HG03103 (cell line): ENCODE measurements at regions not wholly inside any gene's neighbourhood (a gene's known extent, or its start where the extent isn't known, plus 50 kb on each side); places are given as distances from the start of the nearest gene placed in this dataset.
"Not testable (repeated sequence)": the region's sequence is repeated elsewhere in the genome, so short reads cannot be mapped to it uniquely, and the experiment has no call there.

Source experiments
- ATAC-seq: cut with Tn5 transposase; IDR thresholded peaks from one replicate; pipeline ENCODE4 v1.9.1; 2021; ENCODE audit warnings: low read depth; ENCODE audit not compliant: unreplicated experiment

DNA sequence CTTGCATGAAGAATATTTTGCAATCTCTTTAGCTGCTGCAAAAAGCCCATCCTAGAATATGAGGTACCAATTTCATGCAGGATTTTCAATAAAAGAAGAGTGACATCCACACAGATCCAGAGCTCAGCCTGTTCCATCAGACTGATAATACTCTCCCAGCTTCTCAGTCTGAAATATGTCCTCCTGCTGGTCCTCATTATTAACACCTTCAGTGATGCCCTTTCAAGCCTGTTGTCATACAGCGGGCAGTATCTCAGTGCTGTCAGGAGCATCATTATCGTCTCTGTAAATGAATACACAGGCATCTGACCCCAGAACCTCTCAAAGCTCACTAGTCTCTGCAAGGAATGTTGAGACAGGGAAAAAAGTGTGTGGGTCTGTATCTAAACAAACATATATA, 1387.8 kb downstream of the OTOL1 start:
- ATAC-seq: no peak

DNA sequence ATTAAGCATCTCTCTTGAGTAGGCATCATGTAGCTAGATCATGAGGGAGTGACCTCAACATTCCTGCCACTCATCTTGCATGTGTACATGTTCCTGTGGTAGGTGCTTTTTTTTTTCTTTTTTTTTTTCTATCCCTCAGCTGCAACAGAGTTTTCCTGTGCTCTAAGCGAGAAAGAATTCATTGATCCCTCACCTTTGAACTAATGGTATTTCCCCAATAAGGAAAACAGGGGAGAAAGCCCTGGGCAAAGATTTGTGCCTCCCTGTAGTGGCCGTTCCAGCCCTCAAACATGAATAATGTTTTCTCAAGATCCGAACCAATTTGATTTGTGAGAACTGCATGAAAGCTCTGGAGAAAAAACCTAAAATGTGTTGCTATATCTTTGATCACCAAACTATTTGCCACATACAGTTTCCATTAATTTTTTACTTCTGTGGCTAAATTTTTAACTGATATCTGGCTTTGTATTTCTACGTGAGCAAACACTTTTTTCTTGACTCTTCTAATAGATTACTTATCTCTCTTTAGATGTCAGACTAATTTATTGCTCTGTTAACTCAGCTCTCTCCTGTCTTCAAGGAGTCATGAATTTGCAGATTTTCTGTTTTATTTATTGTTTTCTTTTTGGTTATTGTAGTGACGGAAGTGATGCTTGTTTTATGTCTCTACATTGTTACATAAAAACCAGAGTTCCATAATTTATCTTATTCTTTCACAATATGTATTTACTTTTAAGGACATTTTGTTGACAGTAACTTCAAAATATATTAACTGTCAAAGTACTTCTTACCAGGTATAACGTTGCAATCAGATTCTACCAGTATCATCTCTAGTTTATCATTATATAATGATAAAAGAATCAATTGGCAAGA, 1396.5 kb downstream of the OTOL1 start:
- ATAC-seq: no peak

DNA sequence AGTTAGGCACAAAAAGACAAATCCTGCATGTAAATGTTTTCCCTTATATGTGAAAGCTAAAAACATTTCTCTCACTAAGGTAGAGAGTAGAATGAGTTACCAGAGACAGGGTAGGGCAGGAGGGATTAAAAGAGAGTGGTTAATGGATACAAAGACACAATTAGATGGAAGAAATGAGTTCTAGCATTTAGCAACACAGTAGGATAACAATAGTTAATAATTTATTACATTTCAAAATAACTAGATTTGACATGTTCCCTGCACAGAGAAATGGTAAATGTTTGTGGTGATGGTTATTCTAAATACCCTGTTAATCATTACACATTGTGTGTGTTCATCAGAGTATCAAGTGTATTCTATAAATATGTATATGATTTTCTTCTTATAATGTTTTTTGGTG, 1400.7 kb downstream of the OTOL1 start:
- ATAC-seq: no peak

DNA sequence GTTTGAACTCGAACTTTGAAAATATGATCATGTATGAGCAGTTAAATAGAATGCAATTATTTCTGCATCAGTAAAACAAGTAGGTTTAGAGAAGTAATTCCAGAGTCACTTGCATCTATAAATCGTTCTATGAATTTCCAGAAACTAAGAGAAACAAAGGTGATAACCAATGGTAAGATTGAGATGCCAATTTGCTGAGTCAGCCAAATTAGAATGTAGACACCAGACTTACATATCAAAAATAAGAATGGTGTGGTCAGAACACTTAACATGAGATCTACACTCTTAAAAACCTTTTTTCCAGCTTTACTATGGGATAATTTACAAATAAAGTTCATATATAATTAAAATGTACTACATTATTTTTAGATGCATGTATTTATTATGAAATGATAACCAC, 1435.9 kb downstream of the OTOL1 start:
- no peak for ATAC-seq

DNA sequence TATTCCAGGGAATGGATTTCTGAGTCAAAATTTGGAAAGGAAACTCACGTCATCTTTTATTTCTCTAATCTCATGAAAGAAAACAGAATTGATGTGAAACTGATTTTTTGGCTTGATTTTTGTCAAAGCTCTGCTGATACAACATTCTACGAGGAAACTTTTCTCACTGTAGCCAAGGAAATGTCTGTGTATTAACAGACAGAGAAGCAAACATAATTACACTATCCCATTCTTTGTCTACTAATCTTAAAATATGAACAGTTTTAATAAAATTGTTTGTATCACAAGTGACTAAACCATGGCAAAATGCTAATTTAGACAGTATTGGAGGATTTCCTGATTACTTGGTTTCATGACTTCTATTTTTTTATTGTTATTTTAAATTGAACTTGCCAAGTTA, 1437.0 kb downstream of the OTOL1 start:
- ATAC-seq: no peak

DNA sequence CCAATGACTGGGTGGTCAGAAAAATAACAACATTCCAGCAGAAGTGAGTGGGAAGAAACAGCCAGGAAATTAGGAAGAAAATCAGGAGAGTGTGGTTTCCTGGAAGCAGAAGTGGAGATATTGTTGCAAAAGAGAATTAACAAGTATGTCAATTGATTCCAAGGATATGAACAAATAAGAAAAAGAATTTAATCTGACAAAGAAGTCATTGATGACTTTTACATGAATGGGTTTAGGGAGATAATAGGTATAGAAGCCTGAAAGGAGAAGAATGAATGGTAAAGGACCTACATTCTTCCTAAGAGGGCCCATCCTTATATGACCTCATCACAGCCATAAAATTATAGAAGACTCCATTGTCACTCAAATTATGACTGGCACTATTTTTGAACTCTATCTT, 1440.1 kb downstream of the OTOL1 start:
- no peak for ATAC-seq

DNA sequence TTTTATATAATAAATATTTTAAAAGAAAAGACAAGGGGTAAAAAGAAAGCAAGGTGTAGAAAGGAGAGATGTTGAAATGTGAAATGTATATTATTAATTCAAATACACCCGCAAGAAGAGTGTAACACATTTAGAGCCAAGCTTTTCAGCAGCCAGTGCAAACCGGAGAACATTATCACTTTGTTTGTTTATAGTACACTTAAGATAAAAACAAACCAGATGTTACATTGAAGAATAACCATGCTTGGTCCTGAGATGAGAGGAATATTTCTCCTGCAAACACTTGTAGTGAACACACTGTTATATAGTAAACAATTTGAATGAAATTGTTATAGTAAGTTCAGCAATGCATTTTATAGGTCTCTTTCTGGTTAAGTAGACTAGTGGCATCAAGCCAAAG, 1441.5 kb downstream of the OTOL1 start:
- no peak for ATAC-seq

DNA sequence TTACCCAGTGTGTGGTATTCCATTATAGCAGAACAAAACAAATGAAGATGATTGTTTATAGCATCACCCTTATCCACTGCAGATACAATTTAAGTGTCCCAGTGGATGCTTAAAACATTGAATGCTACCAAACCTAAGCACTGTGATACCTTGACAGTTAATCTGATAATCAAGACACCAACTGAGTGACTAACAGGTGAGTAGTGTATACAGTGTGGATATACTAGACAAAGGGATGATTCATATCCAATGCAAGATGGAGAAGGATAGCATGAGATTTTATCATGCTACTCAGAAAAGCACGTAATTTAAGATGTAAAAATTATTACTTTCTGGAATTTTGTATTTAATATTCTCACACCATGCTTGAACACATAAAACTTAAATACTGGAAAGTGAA, 1449.0 kb downstream of the OTOL1 start:
- ATAC-seq: no peak

DNA sequence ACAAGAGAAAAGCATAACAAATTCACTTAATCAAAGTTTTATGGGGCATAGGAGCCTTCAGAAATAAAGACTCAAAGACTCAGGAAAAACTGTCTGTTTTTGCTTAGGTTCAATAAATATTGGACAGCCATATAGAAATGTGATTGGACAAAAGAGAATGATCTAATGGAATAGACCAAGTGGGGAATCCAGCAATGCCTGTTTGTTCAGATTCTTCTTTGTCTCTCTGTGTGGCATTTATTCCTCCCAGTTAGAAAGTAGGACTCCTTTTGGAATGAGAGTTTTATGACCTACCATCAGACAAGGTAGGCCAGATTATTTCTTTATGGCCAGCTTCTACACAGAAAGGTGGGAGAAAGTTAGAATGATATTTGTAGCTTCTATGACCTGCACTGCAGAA, 1460.1 kb downstream of the OTOL1 start:
- no peak for ATAC-seq

DNA sequence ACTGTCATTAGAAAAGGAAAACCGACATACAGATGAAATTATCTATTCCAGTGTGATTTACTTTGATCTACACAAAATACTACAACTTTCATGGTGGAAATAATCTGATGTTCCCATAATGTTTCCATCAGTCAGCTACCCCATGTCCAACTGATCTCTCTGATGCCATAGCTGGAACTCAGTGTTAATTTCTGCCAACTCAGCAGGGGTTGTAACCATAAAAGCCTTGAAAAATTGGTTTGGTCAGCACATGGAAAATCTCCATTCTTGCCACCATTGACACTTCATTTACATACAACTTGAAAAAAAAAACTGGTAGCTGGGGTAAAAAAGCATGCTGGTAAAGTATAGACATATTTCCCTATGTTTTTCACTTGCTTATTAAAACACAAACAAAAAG, 1463.7 kb downstream of the OTOL1 start:
- no peak for ATAC-seq

DNA sequence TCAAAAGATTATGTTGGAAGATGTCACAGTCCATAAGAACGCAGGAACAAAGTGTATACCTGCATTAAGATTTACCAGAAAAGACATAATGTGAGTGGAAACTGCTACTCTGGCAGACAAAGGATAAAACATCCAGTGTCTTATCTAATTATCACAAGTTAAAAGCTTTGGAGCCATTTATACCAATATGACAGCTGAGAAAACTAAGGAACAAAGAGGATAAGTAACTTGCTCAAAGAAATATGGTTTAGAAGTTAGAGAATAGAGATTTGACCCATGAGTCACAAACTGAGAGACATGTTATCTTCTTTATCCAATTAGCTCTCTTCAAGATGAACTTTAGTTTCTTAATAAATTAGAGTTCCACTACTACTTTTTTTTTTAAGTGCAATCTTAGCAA, 1473.7 kb downstream of the OTOL1 start:
- no peak for ATAC-seq

DNA sequence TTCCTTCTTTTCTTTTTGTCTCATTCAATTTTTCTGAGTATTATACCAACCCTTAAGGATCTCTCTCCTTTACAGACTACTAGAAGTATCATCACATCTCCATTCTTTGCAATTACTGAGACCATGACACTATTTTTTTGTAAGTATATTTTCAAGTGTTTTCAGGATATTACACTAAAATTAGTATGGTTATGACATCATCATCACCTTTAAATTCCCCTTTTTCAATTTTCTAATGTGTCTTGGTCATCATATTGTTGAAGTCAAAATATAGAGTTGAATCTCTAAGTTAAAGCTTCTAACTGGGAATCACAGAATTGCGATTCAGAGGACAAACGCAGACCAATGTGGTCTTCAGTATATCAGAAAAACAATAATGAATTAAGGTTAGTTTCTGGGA, 1475.1 kb downstream of the OTOL1 start:
- ATAC-seq: no peak

DNA sequence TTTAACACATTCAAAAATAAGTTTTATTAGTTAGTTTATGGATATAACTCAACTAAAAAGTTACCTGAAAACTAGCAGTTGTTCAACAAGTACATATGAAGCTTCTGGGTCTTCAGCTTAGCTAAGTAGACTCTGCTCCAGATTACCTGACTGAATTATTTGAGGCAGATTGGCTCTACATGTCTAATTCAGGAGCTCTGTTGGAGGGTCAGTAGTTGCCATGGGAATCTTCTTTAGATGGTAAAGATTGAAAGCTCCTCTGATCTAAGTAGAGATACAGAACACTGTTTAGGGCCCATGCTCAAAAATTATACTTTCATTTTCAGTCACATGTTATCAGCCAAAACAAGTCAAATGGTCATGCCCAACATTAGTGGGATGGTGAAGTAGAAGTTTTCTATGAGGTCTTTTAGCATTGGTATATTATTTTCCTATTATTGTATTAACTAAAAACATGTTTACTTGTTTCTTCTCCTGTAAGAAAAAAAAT, 1476.9 kb downstream of the OTOL1 start:
- no peak for ATAC-seq

DNA sequence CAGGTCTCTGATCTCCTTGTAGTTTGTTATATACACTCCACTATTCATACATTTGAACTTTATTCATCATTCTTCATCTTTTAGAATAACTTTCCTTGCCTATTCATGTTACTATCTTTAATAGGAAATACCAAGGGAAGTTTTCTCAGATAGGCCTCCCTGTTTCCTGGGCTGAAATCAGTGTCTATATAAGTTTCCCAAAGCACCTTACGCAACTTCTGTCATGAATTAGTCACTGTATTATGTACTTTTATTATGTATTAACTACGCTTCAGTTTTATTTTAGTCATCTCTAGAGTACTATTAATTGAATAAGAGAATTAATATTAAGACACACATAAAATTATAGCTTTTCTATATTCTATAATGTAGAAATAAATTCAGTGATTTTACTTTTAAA, 1481.5 kb downstream of the OTOL1 start:
- ATAC-seq: no peak

DNA sequence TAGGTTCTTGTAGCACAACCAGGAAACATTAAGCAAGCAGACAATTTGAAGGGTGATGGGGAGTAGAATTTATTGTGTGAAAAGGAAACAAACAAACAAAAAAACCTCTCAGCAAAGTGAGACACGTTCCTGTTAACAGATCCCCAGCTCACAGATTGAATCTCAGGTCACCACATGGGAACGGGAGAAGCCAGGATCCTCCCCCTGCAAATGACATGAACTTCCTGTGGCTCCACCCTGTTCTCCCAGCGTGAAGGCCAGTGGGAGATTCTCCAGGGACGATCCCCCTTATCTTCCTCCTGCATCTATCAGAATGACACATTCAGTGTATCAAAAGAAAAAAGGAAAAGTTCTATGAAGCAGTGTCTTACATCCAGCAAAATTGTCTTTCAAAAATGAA, 1488.1 kb downstream of the OTOL1 start:
- ATAC-seq: no peak

DNA sequence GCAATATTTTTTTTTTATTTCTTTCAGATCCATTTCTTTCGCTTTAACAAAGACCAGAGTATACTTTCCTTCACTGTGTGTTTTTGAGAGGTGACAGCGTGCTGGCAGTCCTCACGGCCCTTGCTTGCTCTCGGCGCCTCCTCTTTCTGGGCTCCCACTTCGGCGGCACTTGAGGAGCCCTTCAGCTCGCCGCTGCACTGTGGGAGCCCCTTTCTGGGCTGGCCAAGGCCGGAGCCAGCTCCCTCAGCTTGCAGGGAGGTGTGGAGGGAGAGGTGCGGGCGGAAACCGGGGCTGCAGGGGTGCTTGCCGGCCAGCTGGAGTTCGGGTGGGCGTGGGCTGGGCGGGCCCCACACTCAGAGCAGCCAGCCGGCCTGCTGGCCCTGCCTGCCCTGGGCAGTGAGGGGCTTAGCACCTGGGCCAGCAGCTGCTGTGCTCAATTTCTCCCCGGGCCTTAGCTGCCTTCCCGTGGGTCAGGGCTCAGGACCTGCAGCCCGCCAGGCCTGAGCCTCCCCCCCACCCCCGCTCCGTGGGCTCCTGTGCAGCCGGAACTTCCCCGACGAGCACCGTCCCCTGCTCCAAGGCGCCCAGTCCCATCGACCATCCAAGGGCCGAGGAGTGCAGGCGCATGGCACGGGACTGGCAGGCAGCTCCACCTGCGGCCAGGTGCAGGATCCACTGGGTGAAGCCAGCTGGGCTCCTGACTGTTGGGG, 1490.6 kb downstream of the OTOL1 start:
- ATAC-seq: not testable (repeated sequence)

DNA sequence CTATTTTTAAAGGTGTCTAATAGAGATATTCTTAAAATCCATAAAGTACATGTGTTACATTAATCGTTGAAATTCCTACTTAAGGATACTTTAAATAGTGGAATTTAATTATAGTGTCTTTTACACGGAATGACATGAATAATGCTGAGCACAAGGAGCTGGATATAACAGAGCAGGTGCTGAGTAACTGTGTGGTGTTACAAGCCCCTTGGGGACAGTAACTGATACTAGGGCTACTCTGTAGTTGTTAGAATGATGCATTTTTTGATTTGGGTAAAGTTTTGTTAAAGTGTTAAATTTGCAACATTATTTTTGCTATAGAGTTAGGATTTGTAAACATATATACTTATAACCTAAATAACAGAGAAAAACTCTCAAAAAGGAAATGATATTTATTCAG, 1496.1 kb downstream of the OTOL1 start:
- ATAC-seq: no peak

DNA sequence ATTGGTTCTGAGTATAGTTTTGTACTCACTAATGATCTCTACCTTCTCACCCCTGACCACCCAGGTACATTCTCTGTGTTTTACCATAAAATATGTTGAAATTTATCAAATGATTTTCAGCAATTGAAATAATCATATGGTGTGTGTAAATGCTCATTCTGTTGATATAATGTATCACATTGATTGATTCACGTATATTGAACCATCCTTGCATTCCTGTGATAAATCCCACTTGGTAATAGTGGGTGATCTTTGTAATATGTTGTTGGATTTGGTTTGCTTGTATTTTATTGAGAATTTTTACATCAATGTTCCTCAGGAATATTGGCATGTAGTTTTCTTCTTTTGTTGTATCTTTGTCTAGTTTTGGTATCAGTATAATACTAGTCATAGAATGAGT, 1497.6 kb downstream of the OTOL1 start:
- ATAC-seq: no peak

DNA sequence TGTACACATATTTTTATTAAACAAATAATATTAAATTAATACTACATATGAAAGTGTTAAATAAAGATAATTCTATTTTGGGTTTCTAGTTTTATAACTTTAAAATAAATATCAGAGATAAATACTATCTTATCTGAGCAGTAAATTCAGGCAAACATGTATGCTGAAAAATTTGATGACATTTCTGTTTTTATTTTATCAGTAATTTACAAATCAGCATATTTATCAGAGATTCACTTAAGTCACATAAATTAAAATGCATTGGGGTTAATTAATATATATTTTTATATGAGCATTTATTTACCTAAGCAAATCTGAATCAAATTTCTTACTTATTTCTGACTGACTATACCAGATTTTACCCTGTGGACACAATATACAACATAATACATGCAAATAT, 1499.8 kb downstream of the OTOL1 start:
- no peak for ATAC-seq

DNA sequence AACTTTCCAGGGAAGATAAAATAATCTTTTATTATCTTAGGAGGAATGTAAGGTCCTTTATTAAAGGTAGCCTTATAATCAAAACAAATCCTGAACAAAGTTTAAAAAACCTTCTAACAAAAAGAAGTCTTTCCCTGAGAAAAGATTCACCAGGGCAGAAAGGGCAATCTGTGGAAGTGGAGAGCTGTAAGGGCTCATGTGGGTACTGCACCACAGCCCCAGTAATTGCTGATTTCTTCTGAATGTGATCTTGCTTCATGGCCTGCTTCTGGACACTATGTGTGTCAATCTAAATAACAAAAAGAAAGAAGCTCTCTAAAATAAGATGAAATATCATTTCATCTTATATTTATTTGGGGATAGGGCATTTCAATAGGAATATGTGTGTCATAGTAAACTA, 1501.6 kb downstream of the OTOL1 start:
- no peak for ATAC-seq

DNA sequence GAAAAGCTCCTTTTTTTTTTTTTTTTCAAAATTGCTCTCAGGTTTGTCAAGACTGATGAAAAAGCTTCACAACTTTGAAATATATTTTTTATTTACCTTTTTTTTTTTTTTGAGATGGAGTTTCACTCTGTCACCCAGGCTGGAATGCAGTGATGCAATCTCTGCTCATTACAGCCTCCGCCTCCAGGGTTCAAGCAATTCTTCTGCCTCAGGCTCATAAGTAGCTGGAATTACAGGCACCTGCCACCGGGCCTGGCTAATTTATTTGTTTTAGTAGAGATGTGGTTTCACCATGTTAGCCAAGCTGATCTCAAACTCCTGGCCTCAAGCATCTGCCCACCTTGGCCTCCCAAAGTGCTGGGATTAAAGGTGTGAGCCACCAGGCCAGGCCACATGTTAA, 1515.0 kb downstream of the OTOL1 start:
- no peak for ATAC-seq

DNA sequence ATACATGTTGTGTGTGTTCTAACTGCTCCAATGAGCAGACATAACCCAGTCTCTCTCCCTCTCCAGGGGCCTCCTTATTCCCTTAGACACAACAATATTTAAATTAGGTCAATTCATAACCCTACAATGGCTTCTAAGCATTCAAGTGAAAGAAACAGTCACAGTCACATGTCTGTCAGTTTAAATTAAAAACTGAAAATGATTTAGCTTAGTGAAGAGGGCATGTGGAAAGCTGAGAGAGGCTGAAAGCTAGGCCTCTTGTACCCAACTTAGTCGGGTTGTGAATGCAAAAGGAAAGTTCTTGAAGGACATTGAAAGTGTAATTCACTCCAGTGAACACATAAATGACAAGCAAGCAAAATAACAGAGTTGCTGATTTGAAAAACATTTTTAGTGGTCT, 1519.6 kb downstream of the OTOL1 start:
- no peak for ATAC-seq
